ENCODE measurements at regions not wholly inside any gene's neighbourhood (a gene's known extent, or its start where the extent isn't known, plus 50 kb on each side); places are given as distances from the start of the nearest gene placed in this dataset.

GRCh38 chr6:149158076-149158475, 159.4 kb upstream of the TAB2 start (continued):
- TF ChIP-seq RAD21 (IDR thresholded peaks at IDR 0.05 in 1 of 2, conservative IDR thresholded peaks at IDR 0.05 in 1 of 2; ENCODE audit: low read depth in 2 of 2, low read length in 2 of 2) (no peak), MAFK (IDR thresholded peaks at IDR 0.05; ENCODE audit: low read depth, low read length) (no peak), ZNF274 (IDR thresholded peaks at IDR 0.05; ENCODE audit: borderline replicate concordance, extremely low read depth, low read length) (no peak), KDM5A (IDR thresholded peaks at IDR 0.05; ENCODE audit: low read length) (no peak), CHD7 (IDR thresholded peaks at IDR 0.05; ENCODE audit: insufficient replicate concordance, low read length) (no peak), NRF1 (IDR thresholded peaks at IDR 0.05; ENCODE audit: low read depth, low read length) (no peak), SP2 (IDR thresholded peaks at IDR 0.05; ENCODE audit: low read length) (no peak), KDM1A (IDR thresholded peaks at IDR 0.05; ENCODE audit: borderline replicate concordance, low read length) (no peak)

Data from H1 (cell line).